ENCODE measurements at regions not wholly inside any gene's neighbourhood (a gene's known extent, or its start where the extent isn't known, plus 50 kb on each side); places are given as distances from the start of the nearest gene placed in this dataset.

GRCh38 chr12:107634530-107634929 is 51.1 kb upstream of the PWP1 start:
- no peaks in the 10 kb centered on the region for H3K36me3 ChIP-seq
- in situ Hi-C loops (cut with MboI; ENCODE audit: low sequenced_read_pairs in 4 of 4): no loop called here
- no peaks in the 10 kb centered on the region for H3K27me3 ChIP-seq
- no peaks in the 10 kb centered on the region for H3K9me3 ChIP-seq
- H3K4me1 ChIP-seq: no peaks in the 10 kb centered on the region
- H3K27ac ChIP-seq: no peak overlapping the region
- DNase-seq (no peak), ATAC-seq (no peak)
- intact Hi-C loops (cut with DNase I; ENCODE audit: low total_unique reads): no loop called here
- TF ChIP-seq POLR2A (IDR thresholded peaks at IDR 0.05): no peak
- TF ChIP-seq CTCF (IDR thresholded peaks at IDR 0.05 in 4 of 5, conservative IDR thresholded peaks at IDR 0.05 in 1 of 5): no peak
- no peak overlapping the region for H3K4me3 ChIP-seq

DNA sequence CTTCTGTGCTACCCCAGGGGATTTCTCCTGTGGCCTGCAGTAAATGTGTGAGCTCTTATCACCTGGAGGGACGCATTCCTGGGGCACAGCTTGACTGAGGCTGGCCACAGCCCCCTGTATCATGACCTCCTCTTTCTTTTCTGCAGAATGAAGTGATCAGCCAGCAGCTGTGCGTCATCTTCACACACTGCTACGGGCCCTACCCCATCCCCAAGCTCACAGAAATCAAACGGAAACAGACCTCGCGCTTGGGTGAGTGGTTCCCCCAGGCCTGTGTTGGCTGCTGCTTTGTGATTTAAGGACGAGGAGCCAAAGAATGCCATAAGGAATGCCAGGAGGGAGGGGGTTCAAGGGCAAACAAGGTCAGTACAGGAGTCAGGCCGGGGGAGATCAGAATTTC is 50.5 kb upstream of the PWP1 start:
- DNase-seq: no peak
- Histone ChIP-seq H3K36me3 (no peaks in the 10 kb centered on the region), H3K27ac (no peak overlapping the region), H3K27me3 (no peaks in the 10 kb centered on the region), H3K4me1 (no peaks in the 10 kb centered on the region), H3K4me3 (no peak overlapping the region), H3K9me3 (no peaks in the 10 kb centered on the region)
- ATAC-seq: no peak
- intact Hi-C loops (cut with DNase I; ENCODE audit: low total_unique reads) (no loop called here), in situ Hi-C loops (cut with MboI; ENCODE audit: low sequenced_read_pairs in 4 of 4) (no loop called here)
- no peak for TF ChIP-seq CTCF (IDR thresholded peaks at IDR 0.05 in 4 of 5, conservative IDR thresholded peaks at IDR 0.05 in 1 of 5)
- TF ChIP-seq POLR2A (IDR thresholded peaks at IDR 0.05): no peak

Measured in gastrocnemius medialis (tissue), 4 donors.